Mesenteric fat pad (tissue), 1 donor: ENCODE measurements at regions not wholly inside any gene's neighbourhood (a gene's known extent, or its start where the extent isn't known, plus 50 kb on each side); places are given as distances from the start of the nearest gene placed in this dataset.

Experiments used
- DNase-seq: peaks from one replicate; pipeline ENCODE4 v3.0.0-alpha.2; 2020; ENCODE audit warnings: low spot score
- donor health status: DM: yes; HTN: yes; CAD: no.

DNA sequence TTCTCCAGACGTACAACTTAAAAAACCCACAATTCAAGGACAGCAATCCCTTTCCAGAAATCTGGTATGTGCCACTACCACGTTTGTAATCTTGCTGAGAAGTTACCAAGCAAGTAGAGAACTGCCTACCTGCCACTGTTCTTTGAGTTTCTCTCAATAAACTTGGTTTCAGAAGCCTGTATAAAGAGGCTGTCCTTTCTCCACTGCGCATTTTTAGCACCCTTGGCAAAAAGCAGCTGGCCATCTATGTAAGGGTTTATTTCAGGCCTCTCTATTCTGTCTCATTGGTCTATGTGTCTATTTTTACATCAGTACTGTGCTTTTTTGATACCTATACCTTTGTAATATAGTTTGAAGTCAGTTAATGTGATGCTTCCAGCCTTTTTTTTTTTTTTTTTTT lies 665.1 kb upstream of the BRINP3 start:
- no peak for DNase-seq

DNA sequence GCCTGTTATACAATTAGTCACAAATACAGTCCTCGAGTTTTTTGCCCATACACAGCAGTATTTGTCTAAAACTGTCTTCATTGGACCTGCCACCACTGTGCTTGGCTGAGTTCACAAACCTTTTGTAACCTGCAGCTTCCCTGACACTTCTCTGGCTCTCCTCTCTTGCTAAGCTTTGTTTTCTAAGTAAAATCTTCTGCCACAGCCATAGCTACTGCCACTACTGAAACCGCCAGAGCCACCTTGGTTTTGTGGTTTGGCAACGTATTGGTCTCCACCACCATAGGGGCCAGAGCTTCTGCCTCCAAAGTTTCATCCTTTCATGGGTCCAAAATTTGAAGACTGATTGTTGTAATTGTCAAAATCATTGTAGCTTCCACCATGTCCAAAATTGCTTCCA lies 668.2 kb upstream of the BRINP3 start:
- DNase-seq = no peak

DNA sequence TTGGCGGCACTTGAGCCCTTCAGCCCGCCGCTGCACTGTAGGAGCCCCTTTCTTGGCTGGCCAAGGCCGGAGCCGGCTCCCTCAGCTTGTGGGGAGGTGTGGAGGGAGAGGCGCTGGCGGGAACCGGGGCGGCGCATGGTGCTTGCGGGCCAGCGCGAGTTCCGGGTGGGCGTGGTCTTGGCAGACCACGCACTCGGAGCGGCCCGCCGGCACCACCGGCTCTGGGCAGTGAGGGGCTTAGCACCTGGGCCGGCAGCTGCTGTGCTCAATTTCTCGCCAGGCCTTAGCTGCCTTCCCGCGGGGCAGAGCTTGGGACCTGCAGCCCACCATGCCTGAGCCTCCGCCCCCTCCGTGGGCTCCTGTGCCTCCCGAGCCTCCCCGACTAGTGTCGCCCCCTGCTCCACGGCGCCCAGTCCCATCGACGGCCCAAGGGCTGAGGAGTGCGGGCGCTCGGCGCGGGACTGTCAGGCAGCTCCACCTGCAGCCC lies 673.7 kb upstream of the BRINP3 start:
- DNase-seq = no peak

DNA sequence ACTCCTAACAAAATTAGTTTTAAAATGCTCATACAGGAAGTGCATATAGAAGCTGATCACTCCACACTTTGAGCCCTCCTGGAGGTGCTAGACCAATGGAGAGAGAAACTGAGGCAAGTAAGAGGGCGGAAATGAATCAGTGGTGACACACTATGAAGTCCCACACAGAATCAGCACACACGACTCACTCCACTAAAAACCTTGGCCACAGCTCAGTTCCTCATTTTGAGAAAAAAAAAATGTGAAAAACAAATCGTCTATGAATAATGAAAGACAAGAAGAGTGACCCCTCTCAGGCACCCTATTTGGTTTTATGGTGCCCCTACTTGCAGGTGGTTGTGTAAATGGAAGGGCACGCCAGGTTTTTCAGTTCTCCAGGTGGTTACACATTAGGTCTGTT lies 675.1 kb upstream of the BRINP3 start:
- no peak for DNase-seq

DNA sequence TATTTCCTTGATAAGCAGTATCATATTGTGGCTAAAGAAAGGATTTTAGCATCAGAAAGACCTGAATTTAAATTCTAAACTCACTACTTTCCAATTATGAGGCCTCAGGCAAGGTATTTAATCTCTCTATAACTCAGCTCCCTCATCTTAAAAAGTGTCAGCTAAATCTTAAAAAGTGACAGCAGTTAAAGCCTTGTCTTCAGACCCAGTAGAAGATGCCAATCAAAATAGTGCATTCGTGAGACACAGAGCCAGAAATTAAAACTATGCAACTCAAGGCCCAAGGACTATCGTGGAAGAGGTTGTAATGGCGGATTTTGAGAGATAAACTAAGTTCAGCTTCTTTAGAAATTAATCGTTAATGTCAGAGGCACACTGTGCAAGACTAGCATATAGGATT lies 677.5 kb upstream of the BRINP3 start:
- no peak for DNase-seq

DNA sequence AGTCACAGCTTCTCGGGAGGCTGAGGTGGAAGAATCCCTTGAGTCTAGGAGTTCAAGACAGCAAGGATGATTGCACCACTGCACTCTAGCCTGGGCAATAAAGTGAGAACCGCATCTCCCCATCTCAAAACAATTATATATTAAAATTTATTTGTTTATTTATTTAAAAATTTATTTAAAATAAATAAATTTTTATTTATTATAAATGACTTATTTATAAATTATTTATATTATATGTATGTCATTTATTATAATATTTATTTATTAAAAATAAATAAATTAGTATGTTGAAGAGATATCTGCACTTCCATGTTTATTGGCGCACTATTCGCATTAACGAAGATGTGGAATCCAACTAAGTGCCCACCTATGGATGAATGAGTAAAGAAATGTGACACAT lies 683.2 kb upstream of the BRINP3 start:
- no peak for DNase-seq

DNA sequence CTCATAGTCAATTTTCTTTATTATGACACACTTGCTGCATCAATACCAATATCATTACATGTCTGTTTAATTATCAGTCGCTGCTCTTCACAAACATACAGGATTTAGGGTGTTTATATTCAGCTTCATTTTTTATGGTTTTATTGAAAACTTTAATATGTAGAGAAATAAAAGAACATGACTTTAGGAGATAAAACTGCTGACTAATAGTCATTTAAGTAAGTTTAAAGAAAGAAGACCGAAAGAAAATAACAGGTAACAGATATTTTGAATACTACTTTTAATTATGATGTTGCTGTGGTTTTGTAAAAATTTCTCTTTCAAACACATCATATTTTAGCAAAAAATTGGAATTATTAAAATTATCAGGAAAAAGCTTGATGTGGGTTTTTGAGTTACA lies 685.1 kb upstream of the BRINP3 start:
- no peak for DNase-seq

DNA sequence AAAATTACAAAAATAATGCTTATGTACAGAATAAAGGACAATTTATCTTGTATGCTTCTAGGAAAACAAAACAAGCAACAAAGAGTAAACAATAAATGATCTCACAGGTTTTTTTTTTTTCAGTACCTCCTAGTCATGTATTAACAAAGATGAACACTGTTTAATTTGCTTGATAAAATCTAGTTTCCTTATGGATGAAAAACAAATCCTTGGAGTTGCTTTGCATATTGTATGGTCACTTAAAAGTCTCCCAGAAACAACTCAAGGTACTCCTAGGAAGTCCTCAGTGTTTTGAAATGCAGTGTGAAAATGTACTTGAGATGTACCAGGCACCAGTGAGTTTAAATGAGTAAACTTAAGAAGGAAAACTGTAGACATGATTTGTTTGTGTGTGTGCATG lies 686.0 kb upstream of the BRINP3 start:
- no peak for DNase-seq

DNA sequence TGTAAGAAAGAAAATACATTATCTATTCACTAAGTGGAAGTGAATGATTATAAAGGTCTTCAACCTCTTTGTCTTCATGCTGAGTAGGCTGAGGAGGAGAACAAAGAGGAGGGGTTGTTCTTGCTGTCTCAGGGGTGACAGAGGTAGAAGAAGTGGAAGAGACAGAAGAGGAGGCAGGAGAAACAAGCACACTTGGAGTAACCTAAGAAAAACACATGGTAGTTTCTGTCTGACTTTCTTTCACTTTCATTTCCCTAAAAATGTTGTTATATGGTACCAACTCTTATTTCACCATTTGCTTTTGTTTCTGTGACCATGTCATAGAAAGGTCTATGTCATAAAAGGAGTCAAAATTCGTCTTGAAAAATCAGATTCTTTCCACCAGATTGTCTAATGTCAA lies 696.6 kb upstream of the BRINP3 start:
- DNase-seq = no peak

DNA sequence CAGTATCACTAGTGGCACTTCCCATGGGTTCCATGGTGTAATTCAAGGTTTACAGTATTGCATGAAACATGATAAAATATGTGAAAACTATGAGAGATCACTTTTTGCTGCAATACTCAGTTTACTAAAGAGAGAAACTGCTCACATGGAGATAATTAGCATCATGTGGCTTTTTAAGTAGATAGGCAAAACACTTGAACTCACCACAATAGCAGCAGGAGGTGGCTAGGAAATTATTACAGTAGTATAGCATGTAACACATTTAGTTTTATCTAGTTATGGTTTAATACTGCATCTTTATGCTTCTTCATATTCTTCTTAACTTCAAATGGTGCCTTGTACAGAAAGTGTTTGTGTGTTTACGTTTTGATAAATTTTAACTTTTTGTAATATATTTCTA lies 698.5 kb upstream of the BRINP3 start:
- no peak for DNase-seq

DNA sequence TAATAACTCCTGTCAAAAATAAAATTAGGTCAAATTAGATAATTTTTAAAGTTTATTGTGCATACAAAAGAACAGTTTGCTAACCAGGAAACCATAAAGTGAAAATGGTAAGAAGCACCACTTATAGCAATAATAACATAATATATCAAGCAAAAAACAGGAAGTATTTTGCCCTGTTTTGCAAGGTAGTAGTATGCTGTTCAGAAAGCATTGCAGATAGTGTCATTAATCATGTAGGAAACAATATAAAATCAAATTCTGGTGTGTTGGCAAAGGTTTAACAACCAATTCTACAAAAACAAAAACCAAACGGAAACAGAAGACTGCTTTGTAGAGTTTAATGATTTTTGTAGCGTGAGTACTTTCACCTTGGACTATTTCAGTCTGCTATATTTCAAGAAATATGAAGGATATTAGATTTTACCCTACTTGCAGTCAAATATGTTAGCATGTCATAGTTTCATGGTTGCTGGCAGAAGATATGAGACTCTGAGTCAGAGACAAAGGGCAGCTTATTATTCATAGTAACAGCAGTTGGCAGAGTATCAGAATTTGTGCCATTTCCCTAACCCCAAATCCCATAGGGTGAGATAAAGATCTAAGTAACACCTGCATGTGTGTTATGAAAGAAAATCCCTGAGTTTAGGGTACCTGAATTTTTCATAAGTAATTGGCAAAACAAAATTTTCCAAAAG lies 729.0 kb upstream of the BRINP3 start:
- DNase-seq = no peak

DNA sequence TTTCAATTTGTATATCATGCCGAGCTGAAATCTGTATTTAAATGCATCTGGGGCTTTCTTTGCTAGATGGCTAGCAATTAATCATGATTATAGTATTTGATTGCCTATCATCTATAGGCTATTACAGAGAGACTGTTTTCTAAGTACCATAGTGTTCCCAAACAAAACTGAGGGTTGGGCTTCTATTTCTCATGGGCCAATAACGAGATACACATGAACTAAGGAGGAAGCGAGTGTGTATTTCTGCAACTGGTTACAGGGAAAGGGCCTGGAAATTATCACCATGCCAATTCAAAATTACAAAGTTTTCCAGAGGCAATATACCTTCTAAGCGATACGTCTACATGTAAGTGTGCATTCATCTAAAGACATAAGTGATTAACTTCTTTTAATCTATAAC lies 744.5 kb upstream of the BRINP3 start:
- no peak for DNase-seq

DNA sequence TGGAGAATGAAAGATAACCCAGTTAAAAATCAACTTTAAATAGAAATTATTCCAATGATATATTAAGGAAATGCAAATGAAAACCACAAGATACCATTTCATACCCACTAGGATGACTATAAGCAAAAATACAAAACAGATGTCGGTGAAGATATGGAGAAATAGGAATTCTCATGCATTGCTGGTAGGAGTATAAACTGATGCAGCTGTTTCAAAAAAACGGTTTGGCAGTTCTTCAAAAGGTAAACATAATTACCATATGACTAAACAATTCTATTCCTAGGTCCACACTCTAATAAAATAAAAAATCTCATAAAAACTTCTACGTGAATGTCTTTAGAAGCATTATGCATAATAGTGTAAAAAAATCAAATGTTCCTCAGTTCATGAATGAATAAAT lies 763.3 kb upstream of the BRINP3 start:
- DNase-seq = no peak

DNA sequence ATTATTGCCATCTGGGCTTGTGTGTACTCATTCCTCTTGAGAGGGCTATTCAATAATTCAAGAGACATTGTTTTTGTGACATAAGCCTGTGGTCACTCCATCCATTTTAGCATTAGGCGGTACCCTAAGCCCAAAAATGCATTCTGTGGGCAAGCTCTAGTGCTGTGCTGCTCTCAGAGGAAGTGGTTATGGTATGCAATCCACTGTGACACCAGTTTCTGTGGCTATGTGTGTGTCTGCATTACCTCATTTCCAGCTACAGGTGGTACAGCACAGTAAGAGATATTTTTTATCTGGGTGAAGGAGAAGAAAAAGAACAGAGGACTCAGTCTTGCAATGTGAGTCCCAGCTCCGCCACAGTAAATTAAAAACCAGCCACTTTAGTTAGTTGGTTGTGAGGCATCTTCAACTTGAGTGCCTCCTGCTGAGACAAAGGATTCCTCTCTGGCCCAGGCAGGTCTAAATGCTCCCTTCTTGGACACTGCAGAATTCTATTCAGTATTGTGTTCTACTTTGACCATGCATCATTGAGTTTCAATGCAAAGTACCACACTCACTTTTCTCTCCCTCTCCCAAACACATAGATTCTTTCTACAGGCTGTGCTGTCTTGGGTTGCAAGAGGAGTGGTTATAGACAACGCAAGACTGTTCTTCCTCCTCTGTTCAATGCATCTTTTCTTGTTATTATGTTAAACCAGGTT lies 777.8 kb upstream of the BRINP3 start:
- DNase-seq = no peak

DNA sequence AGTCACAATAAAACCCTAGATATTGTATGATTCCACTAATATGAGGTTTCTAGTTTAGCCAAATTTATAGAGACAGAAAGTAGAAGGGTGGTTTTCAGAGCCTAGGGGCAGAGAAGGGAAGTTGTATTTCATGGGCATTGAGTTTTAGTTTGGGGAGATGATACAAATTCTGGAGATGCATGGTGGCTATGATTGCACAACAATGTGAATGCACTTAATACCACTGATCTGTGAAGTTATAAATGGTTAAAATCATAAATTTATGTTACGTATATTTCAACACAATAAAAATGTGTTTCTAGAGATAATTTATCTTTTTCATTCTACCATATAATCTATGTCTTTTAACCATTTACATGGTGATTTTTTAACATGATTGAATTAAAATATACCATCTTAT lies 779.3 kb upstream of the BRINP3 start:
- no peak for DNase-seq

DNA sequence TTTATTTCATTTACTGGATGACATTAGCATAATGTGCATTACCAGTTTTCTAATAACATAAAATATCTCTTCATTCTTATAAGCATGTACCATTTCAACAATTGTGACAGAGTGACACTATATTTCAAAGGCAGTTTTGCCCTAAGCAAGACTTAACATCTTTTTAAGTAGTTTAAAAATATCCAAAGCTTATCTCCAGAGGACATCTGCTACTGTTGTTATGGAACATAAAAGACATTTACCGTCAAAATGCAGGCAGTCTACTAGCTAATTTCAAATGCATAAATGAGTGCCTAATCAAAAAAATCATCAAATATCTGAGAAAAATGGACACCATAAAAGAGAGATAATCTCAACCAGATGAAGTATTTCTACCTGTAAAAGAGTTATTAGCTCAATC lies 782.4 kb upstream of the BRINP3 start:
- DNase-seq = no peak

DNA sequence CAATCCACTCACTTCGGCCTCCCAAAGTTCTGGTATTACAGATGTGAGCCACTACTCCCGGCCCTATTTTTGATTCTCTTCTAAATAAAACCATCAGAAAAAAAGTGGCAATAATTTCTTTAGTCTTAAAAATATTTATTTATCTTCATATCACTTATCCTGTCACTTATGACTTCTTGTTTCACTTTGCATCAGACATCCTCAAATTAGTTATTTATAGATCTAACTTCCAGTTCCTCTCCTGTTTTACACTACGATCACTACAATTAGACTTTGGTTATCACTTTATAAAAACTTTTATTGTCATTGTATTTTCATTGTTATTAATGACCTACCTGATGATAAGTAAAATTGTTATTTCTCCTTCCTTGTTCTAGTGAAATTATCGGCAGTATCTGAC lies 783.4 kb upstream of the BRINP3 start:
- no peak for DNase-seq

DNA sequence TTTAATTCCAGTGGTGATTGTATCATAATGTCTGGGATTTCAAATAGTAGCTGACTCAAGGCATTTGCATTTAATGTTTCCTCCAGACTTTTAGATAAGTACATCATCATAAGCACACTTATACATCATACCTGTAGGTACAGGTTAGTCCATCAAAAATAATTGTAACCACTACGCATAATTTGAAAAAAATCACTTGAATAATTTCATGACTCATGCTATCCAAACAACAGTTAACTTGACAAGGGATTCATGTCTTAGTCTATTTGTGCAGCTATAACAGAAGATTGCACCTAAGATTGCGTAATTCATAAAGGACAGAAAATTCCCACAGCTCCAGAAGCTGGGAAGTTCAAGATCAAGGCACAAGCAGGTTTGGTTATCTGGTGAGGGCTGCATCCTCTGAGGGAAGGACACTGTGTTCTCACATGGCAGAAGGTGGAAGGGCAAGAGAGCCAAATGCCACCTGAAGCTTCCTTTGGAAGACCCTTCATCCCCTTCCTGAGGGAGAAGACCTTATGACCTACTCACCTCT lies 801.7 kb upstream of the BRINP3 start:
- DNase-seq = no peak

DNA sequence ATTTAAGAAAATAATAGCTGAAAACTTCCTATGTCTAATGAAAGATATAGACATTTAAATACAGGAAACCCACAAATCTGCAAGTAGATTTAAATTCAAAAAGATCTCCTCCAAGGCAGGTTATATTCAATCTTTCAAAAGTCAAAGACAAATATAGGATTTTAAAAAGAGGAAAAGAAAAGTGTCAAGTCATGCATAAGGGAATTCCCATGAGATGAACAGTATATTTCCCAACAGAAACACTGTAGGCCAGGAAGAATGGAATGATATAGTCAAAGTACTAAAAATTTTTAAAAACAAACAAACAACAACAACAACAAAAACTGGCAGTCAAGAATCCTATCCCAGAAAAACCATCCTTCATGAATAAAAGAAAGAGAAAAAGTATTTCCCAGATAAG lies 806.5 kb upstream of the BRINP3 start:
- DNase-seq = no peak

DNA sequence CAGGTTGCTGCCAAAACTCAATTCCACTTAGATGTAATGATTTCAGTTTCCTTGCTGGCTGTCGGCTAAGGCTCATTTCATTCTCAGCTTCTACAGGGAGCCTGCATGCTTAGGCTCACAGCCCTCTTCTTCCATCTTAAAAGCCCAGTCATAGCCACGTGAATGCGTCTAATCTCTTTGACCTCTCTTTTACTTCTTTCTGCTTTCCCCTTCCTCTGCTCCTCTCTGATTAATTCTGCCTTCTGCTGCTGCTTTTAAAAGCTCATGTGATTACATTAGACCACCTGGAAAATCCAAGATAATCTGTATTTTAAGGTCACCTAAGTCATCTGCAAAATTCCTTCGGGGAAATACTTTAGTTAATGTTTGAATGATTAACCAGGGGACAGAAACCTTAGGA lies 812.8 kb upstream of the BRINP3 start:
- no peak for DNase-seq

DNA sequence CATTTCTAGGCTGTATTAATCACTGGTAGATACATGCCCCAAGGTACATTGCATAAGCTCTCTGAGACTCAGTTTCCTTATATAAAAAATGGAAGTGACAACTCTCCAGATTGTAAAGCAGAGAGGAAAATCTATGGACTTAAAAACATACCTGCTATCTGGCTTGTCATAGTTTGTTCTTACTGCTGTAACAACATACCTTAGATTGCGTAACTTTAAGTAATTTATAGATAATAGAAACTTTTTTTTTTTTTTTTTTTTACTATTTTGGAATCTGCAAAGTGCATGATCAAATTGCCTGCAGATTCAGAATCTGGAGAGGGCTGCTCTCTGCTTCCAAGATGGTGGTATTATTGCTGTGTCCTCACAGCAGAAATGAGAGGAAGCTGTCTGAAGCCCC lies 827.7 kb upstream of the BRINP3 start:
- DNase-seq = no peak

DNA sequence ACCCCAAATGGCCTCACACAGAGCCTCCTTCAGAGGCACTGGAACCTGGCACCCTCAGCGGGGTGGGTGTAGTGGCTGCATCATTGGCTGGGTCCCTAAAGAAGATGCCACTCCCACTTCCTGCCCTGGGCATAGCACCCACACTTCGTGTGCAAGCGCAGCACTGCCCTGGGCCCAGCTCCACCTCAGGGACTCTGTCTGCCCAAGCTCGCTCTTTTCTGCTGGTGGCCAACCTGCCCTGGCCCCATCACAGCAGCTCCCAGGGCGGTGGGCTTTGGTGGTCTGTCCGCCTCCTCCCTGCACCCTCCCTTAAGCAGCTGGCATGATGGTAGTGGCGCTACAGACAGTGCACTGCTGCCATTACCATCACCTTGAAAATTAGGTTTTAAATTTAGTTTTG lies 829.3 kb upstream of the BRINP3 start:
- DNase-seq = no peak

DNA sequence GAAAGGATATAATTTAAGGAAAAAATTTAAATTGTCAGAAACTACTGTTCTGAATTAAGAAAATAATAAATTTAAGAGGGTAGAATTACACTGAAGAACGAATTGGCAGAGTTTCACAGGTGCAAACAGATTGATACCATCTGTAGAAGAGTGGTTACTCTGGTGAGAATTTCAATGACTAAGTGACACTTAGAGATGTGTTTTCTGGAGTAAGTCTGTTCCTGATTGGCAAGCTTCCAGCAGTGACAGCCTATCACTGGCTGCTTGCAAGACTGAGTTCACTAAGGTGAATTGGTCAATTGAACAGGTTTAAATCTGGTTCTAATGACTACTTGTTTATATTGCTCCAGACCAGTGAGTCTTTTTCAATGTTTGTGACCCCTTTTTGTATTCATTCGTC lies 838.2 kb upstream of the RGS18 start:
- DNase-seq = no peak
